K562 (cell line): ENCODE measurements at regions not wholly inside any gene's neighbourhood (a gene's known extent, or its start where the extent isn't known, plus 50 kb on each side); places are given as distances from the start of the nearest gene placed in this dataset.

ENCODE experiments used
- ATAC-seq: fragments of 200-7000 bp; cut with Tn5 transposase; 3 replicates; pipeline ENCODE4 v1.9.1; 2020; ENCODE audit warnings: moderate library complexity
- BruUV-seq: library from RNA; stranded (reverse); fragments of 400-500 nt; replicated peaks from 2 replicates; lab custom pipeline; 2021; lab: Mats Ljungman, UMichigan
- CTCF ChIA-PET: fragments of 300-600 bp; formaldehyde crosslinking; extraction: SDS; loops from one replicate; lab custom pipeline; 2021; ENCODE audit warnings: low intra/inter-chr PET ratio; lab: Yijun Ruan, JAX
- POLR2A ChIA-PET: fragments of 300-600, 350-650 bp; sonication (Branson Sonifier 250); formaldehyde crosslinking; extraction: SDS; loops from one replicate; lab custom pipeline; 2021; ENCODE audit warnings: antibody characterized with exemption, inconsistent platforms; lab: Yijun Ruan, JAX
- DNase-seq, 4 experiments: peaks; one replicate each; pipeline versions ENCODE4 v3.0.0 to v3.0.0-alpha.2; 2011 to 2018; ENCODE audit warnings: low spot score in 3 of 4, mixed read lengths in 3 of 4; ENCODE audit errors: extremely low read depth in 1 of 4
- FAIRE-seq: peaks from 2 replicates; lab custom pipeline; 2011; peaks lifted over from hg19 to GRCh38; lab: Jason Lieb, UNC
- H2AFZ ChIP-seq: 2 replicates; pipeline ENCODE4 v1.6.0; 2011; ENCODE audit warnings: low read depth, low read length, control low read depth, inconsistent platforms
- H3K27ac ChIP-seq: fragments of 200-600 bp; 3 replicates; pipeline ENCODE4 v1.8.0; 2011; ENCODE audit warnings: low read depth, mild to moderate bottlenecking, control low read depth, inconsistent platforms, low read length, moderate library complexity, mixed read lengths; ENCODE audit errors: extremely low read depth
- H3K27me3 ChIP-seq, 2 experiments: fragments of 300-600 bp in 1 of 2; 2 replicates in 1 of 2; 3 replicates in 1 of 2; pipeline versions ENCODE4 v1.6.0 to v1.8.0; 2011; ENCODE audit warnings: inconsistent platforms in 2 of 2, low read length in 2 of 2, mild to moderate bottlenecking in 1 of 2, mixed read lengths in 1 of 2, moderate library complexity in 1 of 2; ENCODE audit not compliant: control insufficient read depth in 2 of 2, insufficient read depth in 2 of 2
- H3K36me3 ChIP-seq: fragments of 300-600 bp; 3 replicates; pipeline ENCODE4 v1.8.0; 2011; ENCODE audit warnings: mild to moderate bottlenecking, low read length, inconsistent platforms; ENCODE audit not compliant: control insufficient read depth, insufficient read depth
- H3K4me1 ChIP-seq, 2 experiments: fragments of 200-600 bp in 1 of 2; replicated peaks in 1 of 2; 2 replicates in 1 of 2; 3 replicates in 1 of 2; pipeline versions ENCODE4 v1.5.1 to v1.8.0; 2011; ENCODE audit warnings: inconsistent platforms in 2 of 2, low read length in 2 of 2, mild to moderate bottlenecking in 1 of 2, mixed read lengths in 1 of 2, moderate library complexity in 1 of 2; ENCODE audit not compliant: control insufficient read depth in 2 of 2, insufficient read depth in 2 of 2
- H3K4me2 ChIP-seq: 2 replicates; pipeline ENCODE4 v1.6.1; 2011; ENCODE audit warnings: low read length, control low read depth, inconsistent platforms, mixed read lengths; ENCODE audit not compliant: insufficient read depth
- H3K4me3 ChIP-seq: fragments of 200-600 bp; sonication (generic), shearing (Covaris generic); 2 replicates; pipeline ENCODE4 v1.5.1; 2016; ENCODE audit warnings: control low read depth, inconsistent platforms
- H3K79me2 ChIP-seq: fragments of 200-600 bp; 3 replicates; pipeline ENCODE4 v1.8.0; 2011; ENCODE audit warnings: low read length, inconsistent platforms; ENCODE audit not compliant: control insufficient read depth, insufficient read depth
- H3K9ac ChIP-seq, 2 experiments: 2 replicates each; pipeline versions ENCODE4 v1.6.0 to v1.6.1; 2011; ENCODE audit warnings: low read depth in 2 of 2, low read length in 2 of 2, control low read depth in 1 of 2, inconsistent platforms in 1 of 2, mild to moderate bottlenecking in 1 of 2, mixed read lengths in 1 of 2; ENCODE audit not compliant: insufficient read depth in 1 of 2
- H3K9me1 ChIP-seq: one replicate; pipeline ENCODE4 v1.6.0; 2011; ENCODE audit warnings: inconsistent platforms, mild to moderate bottlenecking, low read length, moderate library complexity; ENCODE audit not compliant: control insufficient read depth, insufficient read depth
- H3K9me3 ChIP-seq: replicated peaks from 2 replicates; pipeline ENCODE4 v1.5.1; 2011; ENCODE audit warnings: low read depth, low read length, inconsistent platforms; ENCODE audit not compliant: control insufficient read depth, insufficient read depth
- H4K20me1 ChIP-seq: replicated peaks from 2 replicates; pipeline ENCODE4 v1.6.1; 2011; ENCODE audit warnings: low read length, inconsistent platforms, mixed read lengths; ENCODE audit not compliant: control insufficient read depth, insufficient read depth
- ETV6 ChIP-seq, 3 experiments: fragments of 150-350 bp in 1 of 3; sonication (generic) in 1 of 3; formaldehyde crosslinking in 1 of 3; IDR thresholded peaks; 2 replicates each; pipeline versions ENCODE4 v1.6.1 to v1.8.0; 2014 to 2022; ENCODE audit warnings: borderline replicate concordance in 2 of 3, low read depth in 2 of 3, antibody characterized with exemption in 1 of 3, low read length in 1 of 3, mild to moderate bottlenecking in 1 of 3, missing genetic modification reagents in 1 of 3
- FOXK2 ChIP-seq, 2 experiments: fragments of 450-650 bp; IDR thresholded peaks in 1 of 2; conservative IDR thresholded peaks in 1 of 2; 2 replicates each; pipeline ENCODE4 v1.6.1; 2016; ENCODE audit warnings: low read depth in 2 of 2, mild to moderate bottlenecking in 1 of 2
- FOXP1 ChIP-seq: sonication (generic); formaldehyde crosslinking; IDR thresholded peaks from 2 replicates; pipeline ENCODE4 v1.8.0; 2022; ENCODE audit warnings: mild to moderate bottlenecking, missing genetic modification reagents
- MTF1 ChIP-seq: fragments of 250-450 bp; sonication (Bioruptor Pico); IDR thresholded peaks from 2 replicates; pipeline ENCODE4 v1.9.0; 2021; ENCODE audit warnings: moderate library complexity, mild to moderate bottlenecking, inconsistent platforms, borderline replicate concordance
- NFATC3 ChIP-seq: fragments of 450-650 bp; IDR thresholded peaks from 2 replicates; pipeline ENCODE4 v1.6.1; 2017; ENCODE audit warnings: mild to moderate bottlenecking
- PHB ChIP-seq: fragments of 250-450 bp; sonication (Bioruptor Pico); IDR thresholded peaks from 2 replicates; pipeline ENCODE4 v1.5.0; 2021
- SLC30A9 ChIP-seq: fragments of 250-450 bp; sonication (Bioruptor Pico); IDR thresholded peaks from 2 replicates; pipeline ENCODE4 v1.8.0; 2022; ENCODE audit warnings: mild to moderate bottlenecking, moderate library complexity
- SRF ChIP-seq, 2 experiments: fragments of 250-450, 450-650 bp in 1 of 2; sonication (Bioruptor Pico) in 1 of 2; sonication (generic) in 1 of 2; formaldehyde crosslinking; IDR thresholded peaks; 2 replicates each; pipeline versions ENCODE4 v1.5.0 to v1.5.1; 2020 to 2022; ENCODE audit warnings: mild to moderate bottlenecking in 1 of 2, missing genetic modification reagents in 1 of 2
- ZEB2 ChIP-seq: fragments of 450-650 bp; IDR thresholded peaks from 2 replicates; pipeline ENCODE4 v1.6.1; 2016
- ZNF121 ChIP-seq: sonication (generic); formaldehyde crosslinking; conservative IDR thresholded peaks from 2 replicates; pipeline ENCODE4 v1.8.0; 2022; ENCODE audit warnings: missing genetic modification reagents
- ZNF445 ChIP-seq: fragments of 250-450 bp; sonication (Bioruptor Pico); IDR thresholded peaks from 2 replicates; pipeline ENCODE4 v1.4.0; 2020; ENCODE audit warnings: low read depth, mild to moderate bottlenecking, moderate library complexity
- ZNF764 ChIP-seq: fragments of 250-450 bp; sonication (Bioruptor Pico); IDR thresholded peaks from 2 replicates; pipeline ENCODE4 v1.4.0; 2020; ENCODE audit warnings: low read depth, mild to moderate bottlenecking, moderate library complexity
- WGBS: fragments of 100-300 bp; shearing (Covaris generic); methylation state at CpG from one replicate; pipeline ENCODE4 v1.1.6; 2016; ENCODE audit warnings: low coverage, mixed read lengths; ENCODE audit not compliant: insufficient coverage; ENCODE audit errors: missing lambda C conversion rate; 5-methylcytosine and 5-hydroxymethylcytosine counted together
- in situ Hi-C: fragments of 300-500 bp; cut with MboI; formaldehyde crosslinking; loops from 4 replicates; pipeline ENCODE4 v1.15.0; 2018; ENCODE audit warnings: inconsistent platforms, mixed read lengths
- intact Hi-C: fragments of 100-400 bp; cut with micrococcal nuclease; formaldehyde crosslinking; loops from 2 replicates; pipeline ENCODE4 v1.14.2; 2022
- TF ChIP-seq, protein P1 (sequence below): fragments of 200-600 bp; sonication (generic); IDR thresholded peaks from one replicate; pipeline ENCODE4 v1.6.1; 2012; ENCODE audit warnings: mild to moderate bottlenecking, low read depth, low read length, inconsistent platforms

GRCh38 chr5:2095011-2095410, 212.3 kb upstream of the IRX4 start:
- CTCF ChIA-PET = no interaction called here

More at GRCh38 chr5:2095011-2095410, 212.3 kb upstream of the IRX4 start:
- H3K9me1 ChIP-seq = no peaks in the 10 kb centered on the region
- TF ChIP-seq SLC30A9 (CRISPR knock-in tag) = no peak
- TF ChIP-seq FOXK2 (conservative IDR thresholded peaks at IDR 0.05 in 1 of 2, IDR thresholded peaks at IDR 0.05 in 1 of 2; ENCODE audit: low read depth in 2 of 2) = no peak
- no peak for TF ChIP-seq ZNF764
- no peak for TF ChIP-seq ZNF445
- TF ChIP-seq FOXP1 (CRISPR knock-in tag) = no peak
- no peak for TF ChIP-seq ZNF121 (CRISPR knock-in tag)
- no peak for TF ChIP-seq ETV6 (IDR thresholded peaks at IDR 0.05; ENCODE audit: borderline replicate concordance in 1 of 2, low read depth in 2 of 2, low read length in 1 of 2)
- TF ChIP-seq ETV6 (CRISPR knock-in tag; IDR thresholded peaks at IDR 0.05; ENCODE audit: borderline replicate concordance) = no peak
- TF ChIP-seq ZEB2 = no peak
- no peak for TF ChIP-seq PHB
- no peak for TF ChIP-seq MTF1 (CRISPR knock-in tag)
- TF ChIP-seq, protein P1, sequence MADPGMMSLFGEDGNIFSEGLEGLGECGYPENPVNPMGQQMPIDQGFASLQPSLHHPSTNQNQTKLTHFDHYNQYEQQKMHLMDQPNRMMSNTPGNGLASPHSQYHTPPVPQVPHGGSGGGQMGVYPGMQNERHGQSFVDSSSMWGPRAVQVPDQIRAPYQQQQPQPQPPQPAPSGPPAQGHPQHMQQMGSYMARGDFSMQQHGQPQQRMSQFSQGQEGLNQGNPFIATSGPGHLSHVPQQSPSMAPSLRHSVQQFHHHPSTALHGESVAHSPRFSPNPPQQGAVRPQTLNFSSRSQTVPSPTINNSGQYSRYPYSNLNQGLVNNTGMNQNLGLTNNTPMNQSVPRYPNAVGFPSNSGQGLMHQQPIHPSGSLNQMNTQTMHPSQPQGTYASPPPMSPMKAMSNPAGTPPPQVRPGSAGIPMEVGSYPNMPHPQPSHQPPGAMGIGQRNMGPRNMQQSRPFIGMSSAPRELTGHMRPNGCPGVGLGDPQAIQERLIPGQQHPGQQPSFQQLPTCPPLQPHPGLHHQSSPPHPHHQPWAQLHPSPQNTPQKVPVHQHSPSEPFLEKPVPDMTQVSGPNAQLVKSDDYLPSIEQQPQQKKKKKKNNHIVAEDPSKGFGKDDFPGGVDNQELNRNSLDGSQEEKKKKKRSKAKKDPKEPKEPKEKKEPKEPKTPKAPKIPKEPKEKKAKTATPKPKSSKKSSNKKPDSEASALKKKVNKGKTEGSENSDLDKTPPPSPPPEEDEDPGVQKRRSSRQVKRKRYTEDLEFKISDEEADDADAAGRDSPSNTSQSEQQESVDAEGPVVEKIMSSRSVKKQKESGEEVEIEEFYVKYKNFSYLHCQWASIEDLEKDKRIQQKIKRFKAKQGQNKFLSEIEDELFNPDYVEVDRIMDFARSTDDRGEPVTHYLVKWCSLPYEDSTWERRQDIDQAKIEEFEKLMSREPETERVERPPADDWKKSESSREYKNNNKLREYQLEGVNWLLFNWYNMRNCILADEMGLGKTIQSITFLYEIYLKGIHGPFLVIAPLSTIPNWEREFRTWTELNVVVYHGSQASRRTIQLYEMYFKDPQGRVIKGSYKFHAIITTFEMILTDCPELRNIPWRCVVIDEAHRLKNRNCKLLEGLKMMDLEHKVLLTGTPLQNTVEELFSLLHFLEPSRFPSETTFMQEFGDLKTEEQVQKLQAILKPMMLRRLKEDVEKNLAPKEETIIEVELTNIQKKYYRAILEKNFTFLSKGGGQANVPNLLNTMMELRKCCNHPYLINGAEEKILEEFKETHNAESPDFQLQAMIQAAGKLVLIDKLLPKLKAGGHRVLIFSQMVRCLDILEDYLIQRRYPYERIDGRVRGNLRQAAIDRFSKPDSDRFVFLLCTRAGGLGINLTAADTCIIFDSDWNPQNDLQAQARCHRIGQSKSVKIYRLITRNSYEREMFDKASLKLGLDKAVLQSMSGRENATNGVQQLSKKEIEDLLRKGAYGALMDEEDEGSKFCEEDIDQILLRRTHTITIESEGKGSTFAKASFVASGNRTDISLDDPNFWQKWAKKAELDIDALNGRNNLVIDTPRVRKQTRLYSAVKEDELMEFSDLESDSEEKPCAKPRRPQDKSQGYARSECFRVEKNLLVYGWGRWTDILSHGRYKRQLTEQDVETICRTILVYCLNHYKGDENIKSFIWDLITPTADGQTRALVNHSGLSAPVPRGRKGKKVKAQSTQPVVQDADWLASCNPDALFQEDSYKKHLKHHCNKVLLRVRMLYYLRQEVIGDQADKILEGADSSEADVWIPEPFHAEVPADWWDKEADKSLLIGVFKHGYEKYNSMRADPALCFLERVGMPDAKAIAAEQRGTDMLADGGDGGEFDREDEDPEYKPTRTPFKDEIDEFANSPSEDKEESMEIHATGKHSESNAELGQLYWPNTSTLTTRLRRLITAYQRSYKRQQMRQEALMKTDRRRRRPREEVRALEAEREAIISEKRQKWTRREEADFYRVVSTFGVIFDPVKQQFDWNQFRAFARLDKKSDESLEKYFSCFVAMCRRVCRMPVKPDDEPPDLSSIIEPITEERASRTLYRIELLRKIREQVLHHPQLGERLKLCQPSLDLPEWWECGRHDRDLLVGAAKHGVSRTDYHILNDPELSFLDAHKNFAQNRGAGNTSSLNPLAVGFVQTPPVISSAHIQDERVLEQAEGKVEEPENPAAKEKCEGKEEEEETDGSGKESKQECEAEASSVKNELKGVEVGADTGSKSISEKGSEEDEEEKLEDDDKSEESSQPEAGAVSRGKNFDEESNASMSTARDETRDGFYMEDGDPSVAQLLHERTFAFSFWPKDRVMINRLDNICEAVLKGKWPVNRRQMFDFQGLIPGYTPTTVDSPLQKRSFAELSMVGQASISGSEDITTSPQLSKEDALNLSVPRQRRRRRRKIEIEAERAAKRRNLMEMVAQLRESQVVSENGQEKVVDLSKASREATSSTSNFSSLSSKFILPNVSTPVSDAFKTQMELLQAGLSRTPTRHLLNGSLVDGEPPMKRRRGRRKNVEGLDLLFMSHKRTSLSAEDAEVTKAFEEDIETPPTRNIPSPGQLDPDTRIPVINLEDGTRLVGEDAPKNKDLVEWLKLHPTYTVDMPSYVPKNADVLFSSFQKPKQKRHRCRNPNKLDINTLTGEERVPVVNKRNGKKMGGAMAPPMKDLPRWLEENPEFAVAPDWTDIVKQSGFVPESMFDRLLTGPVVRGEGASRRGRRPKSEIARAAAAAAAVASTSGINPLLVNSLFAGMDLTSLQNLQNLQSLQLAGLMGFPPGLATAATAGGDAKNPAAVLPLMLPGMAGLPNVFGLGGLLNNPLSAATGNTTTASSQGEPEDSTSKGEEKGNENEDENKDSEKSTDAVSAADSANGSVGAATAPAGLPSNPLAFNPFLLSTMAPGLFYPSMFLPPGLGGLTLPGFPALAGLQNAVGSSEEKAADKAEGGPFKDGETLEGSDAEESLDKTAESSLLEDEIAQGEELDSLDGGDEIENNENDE = no peak
- no peak for TF ChIP-seq NFATC3
- no peak for TF ChIP-seq SRF (CRISPR knock-in tag; IDR thresholded peaks at IDR 0.05)
- TF ChIP-seq, all 486 proteins: peak for 0
- Histone ChIP-seq H4K20me1 (0 out of 2 replicates have a peak, but pooled peaks cover 4% of the 10 kb centered on the region), H3K9me3 (no peaks in the 10 kb centered on the region), H3K27me3 (peaks cover 7 to 25% of the 10 kb centered on the region in 2 experiments; a peak in 4 of 5 replicates), H3K79me2 (no peaks in the 10 kb centered on the region), H3K27ac (no peak overlapping the region), H3K4me2 (no peak overlapping the region), H3K4me1 (peaks cover 0 to 5% of the 10 kb centered on the region in 2 experiments; a peak in 1 of 5 replicates), H2AFZ (peak overlapping the region; percentile 10; the same call in 1 of the 2 replicates), H3K4me3 (no peak overlapping the region), H3K9ac (no peak overlapping the region), H3K36me3 (no peaks in the 10 kb centered on the region)
- ATAC-seq = no peak
- no TSS peak for BruUV-seq
- DNase-seq = no peak
- in situ Hi-C loops = no loop called here
- POLR2A ChIA-PET = interaction anchor here (0.6 kb wide), 1 partner anchor 932 kb away, joined by 3 read pairs; no protein-coding TSS in a partner anchor
- under 1% methylated on average over 12 of the region's 12 CpGs for WGBS
- intact Hi-C loops = no loop called here
- FAIRE-seq = no peak
